Esophagus squamous epithelium (tissue), 4 donors: ENCODE measurements at regions not wholly inside any gene's neighbourhood (a gene's known extent, or its start where the extent isn't known, plus 50 kb on each side); places are given as distances from the start of the nearest gene placed in this dataset.

Experiments used
- CTCF ChIP-seq, 6 experiments: fragments of 450-650 bp in 4 of 6; fragments of 200-600 bp in 2 of 6; sonication (generic) in 2 of 6; IDR thresholded peaks; one replicate each; pipeline ENCODE4 v1.5.1; 2016 to 2019; ENCODE audit warnings: antibody characterized with exemption in 6 of 6, mild to moderate bottlenecking in 4 of 6, moderate library complexity in 4 of 6
- POLR2A ChIP-seq, 4 donors: fragments of 450-650 bp; IDR thresholded peaks; one replicate each; pipeline ENCODE4 v1.6.1; 2017; ENCODE audit warnings: antibody characterized with exemption in 4 of 4, mild to moderate bottlenecking in 4 of 4, moderate library complexity in 3 of 4

- TF ChIP-seq CTCF (IDR thresholded peaks at IDR 0.05) = no peak
- TF ChIP-seq POLR2A (IDR thresholded peaks at IDR 0.05) = no peak
Measured at GRCh38 chr4:144342949-144343760, 202.6 kb upstream of the GYPA start.
